ENCODE measurements at regions not wholly inside any gene's neighbourhood (a gene's known extent, or its start where the extent isn't known, plus 50 kb on each side); places are given as distances from the start of the nearest gene placed in this dataset.

DNA sequence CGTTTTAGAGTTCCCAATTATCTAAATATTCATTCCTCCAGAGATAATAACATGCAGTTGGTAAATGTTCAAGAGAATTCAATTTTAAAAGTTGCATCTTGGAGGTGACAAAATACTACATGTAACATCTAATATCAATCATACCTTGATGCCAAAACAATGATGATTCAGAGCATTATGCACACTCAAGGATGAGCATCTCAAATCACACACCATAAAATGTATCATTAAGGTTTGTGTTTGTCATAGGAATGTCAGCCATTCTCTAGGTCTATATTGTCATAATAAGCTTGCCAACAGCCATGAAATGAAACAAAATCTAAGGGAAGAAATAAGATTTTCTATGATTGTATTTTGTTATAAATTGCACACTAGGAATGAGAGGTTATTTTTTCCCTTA, 1667.0 kb downstream of the DPP10 start:
- DNase-seq (ENCODE audit: low spot score) (no peak), ATAC-seq (ENCODE audit: low FRiP score) (no peak)
- TF ChIP-seq, protein P1, sequence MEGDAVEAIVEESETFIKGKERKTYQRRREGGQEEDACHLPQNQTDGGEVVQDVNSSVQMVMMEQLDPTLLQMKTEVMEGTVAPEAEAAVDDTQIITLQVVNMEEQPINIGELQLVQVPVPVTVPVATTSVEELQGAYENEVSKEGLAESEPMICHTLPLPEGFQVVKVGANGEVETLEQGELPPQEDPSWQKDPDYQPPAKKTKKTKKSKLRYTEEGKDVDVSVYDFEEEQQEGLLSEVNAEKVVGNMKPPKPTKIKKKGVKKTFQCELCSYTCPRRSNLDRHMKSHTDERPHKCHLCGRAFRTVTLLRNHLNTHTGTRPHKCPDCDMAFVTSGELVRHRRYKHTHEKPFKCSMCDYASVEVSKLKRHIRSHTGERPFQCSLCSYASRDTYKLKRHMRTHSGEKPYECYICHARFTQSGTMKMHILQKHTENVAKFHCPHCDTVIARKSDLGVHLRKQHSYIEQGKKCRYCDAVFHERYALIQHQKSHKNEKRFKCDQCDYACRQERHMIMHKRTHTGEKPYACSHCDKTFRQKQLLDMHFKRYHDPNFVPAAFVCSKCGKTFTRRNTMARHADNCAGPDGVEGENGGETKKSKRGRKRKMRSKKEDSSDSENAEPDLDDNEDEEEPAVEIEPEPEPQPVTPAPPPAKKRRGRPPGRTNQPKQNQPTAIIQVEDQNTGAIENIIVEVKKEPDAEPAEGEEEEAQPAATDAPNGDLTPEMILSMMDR (IDR thresholded peaks at IDR 0.05) = no peak

DNA sequence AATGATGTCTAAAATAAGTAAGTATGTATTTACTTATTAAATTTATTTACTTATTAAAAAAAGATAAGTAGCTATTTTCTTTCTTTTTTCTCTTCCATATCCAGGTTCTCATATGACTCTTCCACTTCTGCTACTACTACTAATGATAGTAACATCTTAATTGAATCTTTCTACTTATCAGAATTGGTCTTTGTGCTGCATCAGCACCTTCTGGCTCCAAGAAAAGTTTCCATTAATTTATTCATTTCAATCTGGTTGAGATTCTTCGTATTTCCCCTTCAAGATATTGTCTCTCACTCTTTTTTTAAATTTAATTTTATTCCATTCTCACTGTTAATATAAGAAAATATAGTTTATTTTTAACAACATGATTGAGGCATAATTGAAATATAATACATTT, 1675.4 kb downstream of the DPP10 start:
- ATAC-seq (ENCODE audit: low FRiP score) (no peak), DNase-seq (ENCODE audit: low spot score) (no peak)
- TF ChIP-seq, protein P1 (IDR thresholded peaks at IDR 0.05) = no peak

DNA sequence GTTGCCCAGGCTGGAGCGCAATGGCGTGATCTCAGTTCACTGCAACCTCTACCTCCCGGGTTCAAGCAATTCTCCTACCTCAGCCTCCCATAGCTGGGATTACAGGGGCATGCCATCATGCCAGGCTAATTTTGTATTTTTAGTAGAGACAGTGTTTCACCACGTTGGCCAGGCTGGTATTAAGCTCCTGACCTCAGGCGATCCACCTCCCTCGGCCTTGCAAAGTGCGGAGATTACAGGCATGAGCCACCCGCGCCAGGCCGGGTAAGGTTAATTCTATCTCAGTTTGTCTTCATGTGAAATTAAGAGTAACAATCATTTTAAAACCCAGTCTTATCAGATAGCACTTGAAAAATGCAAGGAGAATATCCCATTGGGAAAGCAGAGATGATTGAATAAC, 1681.7 kb upstream of the DDX18 start:
- DNase-seq (ENCODE audit: low spot score) = no peak
- no peak for ATAC-seq (ENCODE audit: low FRiP score)
- TF ChIP-seq, protein P1 (IDR thresholded peaks at IDR 0.05) = no peak

DNA sequence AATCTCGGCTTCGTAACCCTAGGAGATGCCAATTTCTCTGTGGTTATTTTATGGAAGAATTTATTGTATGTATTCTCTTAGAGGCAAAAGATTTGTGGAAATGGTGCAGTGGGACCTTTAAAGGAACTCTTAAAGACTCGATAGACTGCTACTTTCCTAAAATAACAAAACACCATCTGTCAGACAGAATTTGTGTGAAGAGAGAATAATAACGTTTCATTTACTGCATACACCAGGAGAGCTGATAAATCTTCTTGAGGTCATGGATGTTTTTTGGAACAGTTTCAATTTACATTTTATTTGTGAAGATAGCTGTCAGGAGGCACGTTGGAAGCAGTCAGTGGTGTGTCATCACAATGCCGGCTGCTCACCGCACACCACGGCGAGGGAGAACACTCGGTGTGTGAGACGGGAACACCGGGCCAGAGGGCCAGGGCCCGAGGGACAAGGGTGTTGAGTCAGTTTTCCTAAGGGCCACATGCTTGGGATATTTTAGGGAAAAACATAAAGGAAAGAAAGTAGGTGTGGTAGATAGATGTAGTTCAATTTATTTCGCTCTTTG, 1681.0 kb upstream of the DDX18 start:
- TF ChIP-seq, protein P1 (IDR thresholded peaks at IDR 0.05) = no peak
- ATAC-seq (ENCODE audit: low FRiP score) (no peak), DNase-seq (ENCODE audit: low spot score) (no peak)

DNA sequence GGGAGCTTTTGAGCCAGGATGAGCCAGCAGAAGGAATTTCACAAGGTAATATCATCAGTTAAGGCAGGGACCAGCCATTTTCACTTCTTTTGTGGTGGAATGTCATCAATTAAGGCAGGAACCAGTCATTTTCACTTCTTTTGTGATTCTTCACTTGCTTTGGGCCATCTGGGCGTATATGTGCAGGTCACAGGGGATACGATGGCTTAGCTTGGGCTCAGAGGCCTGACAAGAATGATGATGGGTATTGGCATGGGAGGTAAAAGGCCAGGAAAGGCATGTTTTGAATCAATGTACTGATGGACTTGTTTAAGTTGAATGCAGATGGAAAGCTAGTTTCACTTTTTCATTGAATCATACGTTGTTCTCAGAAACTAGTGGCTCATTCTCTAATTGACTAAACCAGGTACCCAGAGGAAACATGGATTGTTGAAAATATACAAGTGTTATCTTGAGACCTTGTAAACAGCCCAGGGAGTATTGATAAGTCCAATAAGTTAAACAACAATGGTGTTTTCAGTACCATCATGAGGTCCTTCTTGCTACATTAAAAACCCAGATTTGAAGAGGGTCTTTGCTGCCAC, 1672.5 kb upstream of the DDX18 start:
- DNase-seq (ENCODE audit: low spot score) (no peak), ATAC-seq (ENCODE audit: low FRiP score) (no peak)
- TF ChIP-seq, protein P1 (IDR thresholded peaks at IDR 0.05) = no peak

DNA sequence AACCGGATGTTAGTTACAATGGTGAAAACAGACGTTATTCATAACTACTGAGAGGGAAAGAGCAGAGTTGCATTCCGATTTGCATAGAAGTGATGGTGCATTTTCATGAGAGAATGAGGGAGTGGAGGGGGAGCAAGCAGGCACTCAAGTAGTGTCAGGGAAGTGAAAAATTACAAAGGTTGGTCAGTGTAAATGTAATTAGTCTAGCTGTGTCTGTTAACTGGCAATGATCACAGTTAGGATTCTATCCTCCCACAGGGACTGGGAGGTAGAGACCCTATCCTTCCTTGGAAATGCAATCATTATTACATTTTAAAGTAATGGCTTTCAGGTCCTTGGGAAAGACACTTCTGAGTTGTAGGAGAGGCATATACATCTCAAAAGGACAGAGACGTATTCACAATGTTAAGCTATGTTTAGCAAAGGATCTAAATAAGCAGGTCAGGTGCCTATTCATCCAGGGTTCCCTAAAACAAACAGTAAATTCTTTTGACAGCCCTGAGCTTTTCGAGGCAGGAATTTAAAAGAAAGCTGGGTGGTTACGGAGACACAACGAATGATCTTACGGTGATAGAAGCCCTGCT, 1671.8 kb upstream of the DDX18 start:
- TF ChIP-seq, protein P1 (IDR thresholded peaks at IDR 0.05) = no peak
- ATAC-seq (ENCODE audit: low FRiP score) (no peak), DNase-seq (ENCODE audit: low spot score) (no peak)

DNA sequence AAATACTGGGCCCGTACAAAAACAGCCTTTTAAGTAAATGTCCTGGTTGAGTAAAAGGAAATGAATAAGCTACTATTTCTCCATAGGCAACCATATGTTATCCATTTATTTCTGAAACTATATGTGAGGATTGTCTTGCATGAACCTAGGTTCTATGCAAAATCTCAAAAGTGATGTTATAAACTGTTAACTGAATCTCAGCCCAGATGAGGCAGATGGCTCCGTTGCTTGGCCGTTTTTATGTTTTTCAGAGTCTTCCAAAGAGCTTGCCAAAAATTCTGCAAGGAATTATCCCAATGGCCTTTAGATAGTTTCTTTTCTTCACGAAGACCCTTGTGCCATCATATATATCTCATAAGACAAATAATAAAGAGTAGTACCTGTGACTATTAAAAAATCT, 1669.5 kb upstream of the DDX18 start:
- ATAC-seq (ENCODE audit: low FRiP score) (no peak), DNase-seq (ENCODE audit: low spot score) (no peak)
- TF ChIP-seq, protein P1 (IDR thresholded peaks at IDR 0.05) = no peak
